Calu3 (cell line): ENCODE measurements at regions not wholly inside any gene's neighbourhood (a gene's known extent, or its start where the extent isn't known, plus 50 kb on each side); places are given as distances from the start of the nearest gene placed in this dataset.

Experiments used
- BruUV-seq: library from RNA; stranded (reverse); fragments of 400-500 nt; replicated peaks from 2 replicates; lab custom pipeline; 2021; lab: Mats Ljungman, UMichigan
- CTCF ChIA-PET: fragments of 300-600 bp; sonication (Branson Sonifier 250); formaldehyde crosslinking; loops from one replicate; lab custom pipeline; 2022; ENCODE audit warnings: antibody characterized with exemption; lab: Charles Lee
- DNase-seq: peaks from one replicate; pipeline ENCODE4 v3.0.0; 2022
- H3K27ac Mint-ChIP-seq: one replicate; pipeline ENCODE4 v1.8.0; 2022; ENCODE audit warnings: mixed read lengths; ENCODE audit not compliant: unreplicated experiment
- H3K27me3 Mint-ChIP-seq: one replicate; pipeline ENCODE4 v1.8.0; 2022; ENCODE audit warnings: mixed read lengths; ENCODE audit not compliant: unreplicated experiment
- H3K36me3 Mint-ChIP-seq: one replicate; pipeline ENCODE4 v1.8.0; 2022; ENCODE audit warnings: mild to moderate bottlenecking, moderate library complexity, mixed read lengths; ENCODE audit not compliant: insufficient read depth, unreplicated experiment
- H3K4me1 Mint-ChIP-seq: one replicate; pipeline ENCODE4 v1.8.0; 2022; ENCODE audit warnings: mild to moderate bottlenecking, low read depth, mixed read lengths; ENCODE audit not compliant: unreplicated experiment
- H3K4me3 Mint-ChIP-seq: one replicate; pipeline ENCODE4 v1.8.0; 2022; ENCODE audit warnings: mild to moderate bottlenecking, low read depth, moderate library complexity, mixed read lengths; ENCODE audit not compliant: unreplicated experiment
- H3K9me3 Mint-ChIP-seq: one replicate; pipeline ENCODE4 v1.8.0; 2022; ENCODE audit warnings: low read depth, mixed read lengths; ENCODE audit not compliant: unreplicated experiment
- CTCF ChIP-seq: fragments of 200-600 bp; IDR thresholded peaks from one replicate; pipeline ENCODE4 v1.8.0; 2022; ENCODE audit warnings: antibody characterized with exemption; ENCODE audit not compliant: unreplicated experiment
- intact Hi-C: fragments of 100-400 bp; cut with micrococcal nuclease; formaldehyde crosslinking; loops from one replicate; pipeline ENCODE4 v1.10.0; 2022; ENCODE audit not compliant: unreplicated experiment

GRCh38 chr11:127395034-127395433 lies 394.5 kb upstream of the KIRREL3 start:
- Mint-ChIP-seq H3K27me3 (no peaks in the 10 kb centered on the region), H3K36me3 (no peaks in the 10 kb centered on the region), H3K27ac (no peak overlapping the region), H3K9me3 (peaks cover 17% of the 10 kb centered on the region), H3K4me3 (no peak overlapping the region), H3K4me1 (no peaks in the 10 kb centered on the region)
- CTCF ChIA-PET = no interaction called here
- no peak for TF ChIP-seq CTCF
- no peak for DNase-seq
- no TSS peak for BruUV-seq
- intact Hi-C loops = no loop called here

GRCh38 chr11:127393460-127393997 lies 393.0 kb upstream of the KIRREL3 start:
- no TSS peak for BruUV-seq
- CTCF ChIA-PET = no interaction called here

GRCh38 chr11:127392575-127392974 lies 392.0 kb upstream of the KIRREL3 start:
- intact Hi-C loops = no loop called here
- H3K27ac Mint-ChIP-seq = no peak overlapping the region
- no peak for TF ChIP-seq CTCF
- CTCF ChIA-PET = no interaction called here
- no peaks in the 10 kb centered on the region for H3K36me3 Mint-ChIP-seq
- no peak for DNase-seq
- no TSS peak for BruUV-seq
- H3K4me1 Mint-ChIP-seq = no peaks in the 10 kb centered on the region
- H3K9me3 Mint-ChIP-seq = peaks cover 20% of the 10 kb centered on the region
- no peak overlapping the region for H3K4me3 Mint-ChIP-seq
- H3K27me3 Mint-ChIP-seq = no peaks in the 10 kb centered on the region

More at GRCh38 chr11:127393460-127393997, 393.0 kb upstream of the KIRREL3 start:
- Mint-ChIP-seq H3K9me3 (peaks cover 17% of the 10 kb centered on the region), H3K4me1 (no peaks in the 10 kb centered on the region), H3K36me3 (no peaks in the 10 kb centered on the region), H3K27me3 (no peaks in the 10 kb centered on the region), H3K4me3 (no peak overlapping the region), H3K27ac (no peak overlapping the region)
- TF ChIP-seq CTCF = no peak
- intact Hi-C loops = no loop called here
- DNase-seq = no peak

- intact Hi-C loops = no loop called here
- no TSS peak for BruUV-seq
- TF ChIP-seq CTCF = no peak
- Mint-ChIP-seq H3K9me3 (peaks cover 17% of the 10 kb centered on the region), H3K4me1 (no peaks in the 10 kb centered on the region), H3K4me3 (no peak overlapping the region), H3K27ac (no peak overlapping the region), H3K27me3 (no peaks in the 10 kb centered on the region), H3K36me3 (no peaks in the 10 kb centered on the region)
- DNase-seq = no peak
- CTCF ChIA-PET = no interaction called here
These were observed 389.9 kb upstream of the KIRREL3 start for GRCh38 chr11:127390465-127390864.
